ENCODE measurements at regions not wholly inside any gene's neighbourhood (a gene's known extent, or its start where the extent isn't known, plus 50 kb on each side); places are given as distances from the start of the nearest gene placed in this dataset.

GRCh38 chr19:32141840-32142511, 203.4 kb upstream of the ZNF507 start:
- Mint-ChIP-seq H3K4me1 (no peaks in the 10 kb centered on the region), H3K36me3 (no peaks in the 10 kb centered on the region), H3K9me3 (peaks cover 6% of the 10 kb centered on the region), H3K4me3 (no peak overlapping the region), H3K27ac (no peak overlapping the region)
- peak; percentile 26 for ATAC-seq
- DNase-seq (ENCODE audit: low spot score in 2 of 2): peak in 1 of 2 donors; percentile 12

- no peak for ATAC-seq
- H3K4me3 Mint-ChIP-seq: no peak overlapping the region
Measured at GRCh38 chr19:32146664-32147063, 198.7 kb upstream of the ZNF507 start.

DNA sequence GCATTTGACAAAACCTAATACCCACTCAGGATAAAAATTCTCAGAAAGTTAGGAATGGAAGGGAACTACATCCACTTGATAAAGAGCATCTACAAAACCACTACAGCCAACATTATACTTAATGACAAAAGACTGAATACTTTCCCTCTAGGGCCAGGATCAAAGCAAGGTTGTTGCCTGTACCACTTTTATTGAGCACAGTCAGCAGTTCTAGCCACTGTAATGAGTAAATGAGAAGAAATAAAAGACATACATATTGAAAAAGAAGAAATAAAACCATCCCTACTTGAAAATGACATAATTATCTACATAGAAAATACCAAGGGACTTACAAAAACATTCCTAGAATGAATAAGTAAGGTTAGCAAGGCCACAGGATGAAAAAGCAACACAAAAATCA, 194.8 kb upstream of the ZNF507 start:
- H3K4me1 Mint-ChIP-seq: no peaks in the 10 kb centered on the region
- ATAC-seq (no peak), DNase-seq (ENCODE audit: low spot score in 2 of 2) (no peak)
- H3K4me3 Mint-ChIP-seq: no peak overlapping the region
- H3K9me3 Mint-ChIP-seq: peaks cover 18% of the 10 kb centered on the region
- no peaks in the 10 kb centered on the region for H3K36me3 Mint-ChIP-seq
- no peak overlapping the region for H3K27ac Mint-ChIP-seq

More at GRCh38 chr19:32146664-32147063, 198.7 kb upstream of the ZNF507 start:
- DNase-seq (ENCODE audit: low spot score in 2 of 2): no peak
- Mint-ChIP-seq H3K36me3 (no peaks in the 10 kb centered on the region), H3K27ac (no peak overlapping the region), H3K4me1 (no peaks in the 10 kb centered on the region), H3K9me3 (peaks cover 18% of the 10 kb centered on the region)

DNA sequence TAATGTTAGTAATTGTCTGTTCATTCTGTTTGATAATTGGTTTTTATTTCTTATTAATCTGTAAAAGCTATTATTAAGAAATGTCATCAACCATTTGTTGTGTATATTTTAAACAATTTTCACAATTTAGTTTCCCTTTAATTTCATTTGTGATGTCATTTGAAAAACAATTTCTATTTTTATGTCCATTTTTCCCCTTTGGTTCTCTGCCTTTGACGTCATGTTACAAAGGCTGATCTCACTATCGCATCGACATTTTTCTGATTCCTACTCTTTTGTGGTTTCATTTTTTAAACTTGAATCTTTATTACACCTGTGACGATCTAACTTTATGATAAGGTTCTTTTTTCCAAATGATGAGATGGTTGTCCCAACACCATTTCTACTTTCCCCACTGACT, 191.0 kb upstream of the ZNF507 start:
- H3K36me3 Mint-ChIP-seq: no peaks in the 10 kb centered on the region
- H3K27ac Mint-ChIP-seq: no peak overlapping the region
- H3K9me3 Mint-ChIP-seq: peaks cover 7% of the 10 kb centered on the region
- no peak for DNase-seq (ENCODE audit: low spot score in 2 of 2)
- H3K4me3 Mint-ChIP-seq: no peak overlapping the region
- ATAC-seq: no peak
- no peaks in the 10 kb centered on the region for H3K4me1 Mint-ChIP-seq

- ATAC-seq (no peak), DNase-seq (ENCODE audit: low spot score in 2 of 2) (peak in 1 of 2 donors; percentile 25)
- Mint-ChIP-seq H3K27ac (no peak overlapping the region), H3K9me3 (no peaks in the 10 kb centered on the region), H3K4me1 (no peaks in the 10 kb centered on the region), H3K36me3 (no peaks in the 10 kb centered on the region), H3K4me3 (no peak overlapping the region)
Measured at GRCh38 chr19:32164384-32164992, 180.9 kb upstream of the ZNF507 start.

DNA sequence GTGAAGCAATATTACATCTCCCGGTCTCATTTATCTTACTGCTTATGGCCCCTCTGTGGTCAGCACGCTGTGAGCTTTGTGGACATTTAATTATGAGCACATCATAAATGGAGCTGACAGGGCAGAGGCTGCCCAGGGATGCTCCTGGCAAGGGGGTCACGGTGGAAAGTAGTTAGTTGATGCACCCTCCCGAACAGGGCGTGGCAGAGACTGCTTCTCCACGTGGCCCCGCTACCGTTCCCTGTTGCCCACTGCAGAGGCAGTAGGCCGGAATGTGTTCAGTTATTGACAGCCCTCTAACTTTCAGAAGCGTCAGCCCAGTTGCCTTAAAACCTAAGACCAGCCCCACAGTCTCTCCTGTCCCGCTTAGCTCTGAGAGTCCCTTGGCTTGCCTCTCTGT, 180.3 kb upstream of the ZNF507 start:
- H3K4me3 Mint-ChIP-seq: no peak overlapping the region
- ATAC-seq: no peak
- peak in 1 of 2 donors; percentile 26 for DNase-seq (ENCODE audit: low spot score in 2 of 2)
- H3K4me1 Mint-ChIP-seq: no peaks in the 10 kb centered on the region
- H3K9me3 Mint-ChIP-seq: no peaks in the 10 kb centered on the region
- H3K36me3 Mint-ChIP-seq: no peaks in the 10 kb centered on the region
- H3K27ac Mint-ChIP-seq: no peak overlapping the region

- H3K4me1 Mint-ChIP-seq: no peaks in the 10 kb centered on the region
- no peaks in the 10 kb centered on the region for H3K36me3 Mint-ChIP-seq
- H3K4me3 Mint-ChIP-seq: no peak overlapping the region
- ATAC-seq: no peak
- H3K9me3 Mint-ChIP-seq: no peaks in the 10 kb centered on the region
- H3K27ac Mint-ChIP-seq: no peak overlapping the region
- peak in 1 of 2 donors; percentile 29 for DNase-seq (ENCODE audit: low spot score in 2 of 2)
Measured at GRCh38 chr19:32165750-32166149, 179.7 kb upstream of the ZNF507 start.

DNA sequence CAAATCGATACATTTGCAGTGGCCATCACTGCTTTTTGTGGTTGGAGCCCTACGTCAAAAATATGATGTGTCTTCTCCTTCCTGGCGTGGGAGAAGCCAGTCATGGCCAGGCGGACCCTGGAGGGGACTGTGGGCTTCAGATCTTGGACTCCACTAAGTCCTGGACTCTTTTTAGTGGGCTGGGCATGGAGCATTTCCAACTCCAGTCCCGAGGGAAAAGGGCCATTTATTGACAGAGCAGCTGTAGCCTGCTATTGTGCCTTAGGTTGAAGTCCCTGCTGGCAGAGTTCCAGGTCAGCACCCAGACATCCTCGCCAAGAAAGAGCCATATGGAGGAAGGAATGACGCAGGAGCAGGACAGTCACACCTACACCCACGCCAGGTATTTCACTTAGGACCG, 179.2 kb upstream of the ZNF507 start:
- Mint-ChIP-seq H3K27ac (no peak overlapping the region), H3K4me3 (no peak overlapping the region), H3K4me1 (no peaks in the 10 kb centered on the region), H3K9me3 (no peaks in the 10 kb centered on the region), H3K36me3 (no peaks in the 10 kb centered on the region)
- DNase-seq (ENCODE audit: low spot score in 2 of 2) (peak in 1 of 2 donors; percentile 17), ATAC-seq (no peak)

DNA sequence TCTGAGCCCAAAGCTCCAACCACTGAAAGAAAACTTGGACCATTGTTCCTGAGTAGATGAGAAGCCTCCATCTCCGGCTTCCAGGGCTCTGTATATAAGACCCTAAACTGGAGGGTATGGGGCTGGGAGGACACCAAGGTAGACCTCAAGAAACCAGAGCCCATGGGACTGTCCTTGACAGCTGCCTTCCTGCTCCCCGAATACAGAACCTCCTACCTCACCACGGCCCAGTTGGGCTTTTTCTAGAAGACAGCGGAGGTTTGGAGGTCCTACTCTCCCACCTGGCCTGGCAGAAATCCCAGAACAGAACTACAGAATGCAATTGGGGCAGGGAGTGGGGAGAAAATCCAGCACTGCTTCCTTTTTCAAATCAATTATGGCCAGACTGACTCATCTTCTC, 177.3 kb upstream of the ZNF507 start:
- H3K27ac Mint-ChIP-seq: no peak overlapping the region
- no peaks in the 10 kb centered on the region for H3K4me1 Mint-ChIP-seq
- H3K4me3 Mint-ChIP-seq: no peak overlapping the region
- ATAC-seq (no peak), DNase-seq (ENCODE audit: low spot score in 2 of 2) (peak in 1 of 2 donors; percentile 6)
- H3K9me3 Mint-ChIP-seq: no peaks in the 10 kb centered on the region
- no peaks in the 10 kb centered on the region for H3K36me3 Mint-ChIP-seq

GRCh38 chr19:32168606-32169005, 176.8 kb upstream of the ZNF507 start:
- DNase-seq (ENCODE audit: low spot score in 2 of 2) (peak in 1 of 2 donors; percentile 17), ATAC-seq (no peak)
- no peaks in the 10 kb centered on the region for H3K36me3 Mint-ChIP-seq
- H3K4me1 Mint-ChIP-seq: no peaks in the 10 kb centered on the region
- no peak overlapping the region for H3K4me3 Mint-ChIP-seq
- H3K27ac Mint-ChIP-seq: no peak overlapping the region
- no peaks in the 10 kb centered on the region for H3K9me3 Mint-ChIP-seq

DNA sequence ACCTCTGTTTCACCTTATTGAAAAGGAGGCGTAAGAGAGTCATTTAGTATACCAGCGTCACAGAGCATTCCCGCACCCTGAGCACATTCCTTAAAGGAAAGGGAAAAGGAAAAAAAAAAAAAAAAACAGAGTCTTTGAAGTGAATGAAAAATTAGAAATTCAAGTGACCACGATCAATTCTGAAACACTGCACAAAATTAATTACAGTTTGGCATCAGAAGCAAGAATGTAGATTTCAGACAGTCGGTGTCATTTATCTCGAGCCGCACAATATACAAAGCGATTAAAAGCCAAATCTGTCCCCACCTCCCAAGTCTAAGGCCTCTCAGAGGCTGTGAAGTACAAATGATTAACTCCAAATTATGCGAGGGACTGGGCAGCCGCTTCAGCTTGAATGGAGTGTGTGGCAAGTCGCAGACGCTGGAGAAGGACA, 173.7 kb upstream of the ZNF507 start:
- Mint-ChIP-seq H3K36me3 (no peaks in the 10 kb centered on the region), H3K27ac (no peak overlapping the region), H3K9me3 (no peaks in the 10 kb centered on the region), H3K4me1 (no peaks in the 10 kb centered on the region), H3K4me3 (no peak overlapping the region)
- peak in 1 of 2 donors; percentile 4 for DNase-seq (ENCODE audit: low spot score in 2 of 2)
- no peak for ATAC-seq

GRCh38 chr19:32172566-32173160, 172.7 kb upstream of the ZNF507 start:
- no peak for ATAC-seq

DNA sequence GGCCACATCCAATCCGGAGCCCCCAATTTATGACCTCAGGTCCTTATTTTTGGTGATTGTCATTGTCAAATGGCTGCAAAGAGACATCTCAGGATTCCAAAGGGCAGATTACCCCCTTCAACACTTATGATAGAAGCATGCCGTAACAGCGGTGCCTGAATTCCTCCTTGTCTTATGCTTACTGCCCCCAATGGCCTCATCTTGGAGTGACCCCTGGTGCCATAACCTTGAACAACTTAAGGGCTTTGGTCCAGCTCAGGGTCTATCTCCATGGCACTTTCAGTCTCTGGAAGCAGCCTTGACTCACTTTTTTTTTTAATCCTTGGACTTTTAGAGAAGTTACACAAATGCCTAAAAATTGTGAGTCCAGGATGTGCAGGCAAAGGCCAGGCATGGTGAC, 171.6 kb upstream of the ZNF507 start:
- H3K9me3 Mint-ChIP-seq: no peaks in the 10 kb centered on the region
- no peak overlapping the region for H3K27ac Mint-ChIP-seq
- H3K4me1 Mint-ChIP-seq: no peaks in the 10 kb centered on the region
- no peak overlapping the region for H3K4me3 Mint-ChIP-seq
- DNase-seq (ENCODE audit: low spot score in 2 of 2) (peak in 1 of 2 donors; percentile 6), ATAC-seq (no peak)
- no peaks in the 10 kb centered on the region for H3K36me3 Mint-ChIP-seq

More at GRCh38 chr19:32172566-32173160, 172.7 kb upstream of the ZNF507 start:
- no peaks in the 10 kb centered on the region for H3K9me3 Mint-ChIP-seq
- H3K4me1 Mint-ChIP-seq: no peaks in the 10 kb centered on the region
- DNase-seq (ENCODE audit: low spot score in 2 of 2): peak in 1 of 2 donors; percentile 3
- no peak overlapping the region for H3K27ac Mint-ChIP-seq
- no peak overlapping the region for H3K4me3 Mint-ChIP-seq
- no peaks in the 10 kb centered on the region for H3K36me3 Mint-ChIP-seq

GRCh38 chr19:32174386-32175113, 170.9 kb upstream of the ZNF507 start:
- no peaks in the 10 kb centered on the region for H3K36me3 Mint-ChIP-seq
- DNase-seq (ENCODE audit: low spot score in 2 of 2): peak in 1 of 2 donors; percentile 13
- no peak overlapping the region for H3K27ac Mint-ChIP-seq
- no peak overlapping the region for H3K4me3 Mint-ChIP-seq
- no peaks in the 10 kb centered on the region for H3K4me1 Mint-ChIP-seq
- no peak for ATAC-seq
- H3K9me3 Mint-ChIP-seq: no peaks in the 10 kb centered on the region

DNA sequence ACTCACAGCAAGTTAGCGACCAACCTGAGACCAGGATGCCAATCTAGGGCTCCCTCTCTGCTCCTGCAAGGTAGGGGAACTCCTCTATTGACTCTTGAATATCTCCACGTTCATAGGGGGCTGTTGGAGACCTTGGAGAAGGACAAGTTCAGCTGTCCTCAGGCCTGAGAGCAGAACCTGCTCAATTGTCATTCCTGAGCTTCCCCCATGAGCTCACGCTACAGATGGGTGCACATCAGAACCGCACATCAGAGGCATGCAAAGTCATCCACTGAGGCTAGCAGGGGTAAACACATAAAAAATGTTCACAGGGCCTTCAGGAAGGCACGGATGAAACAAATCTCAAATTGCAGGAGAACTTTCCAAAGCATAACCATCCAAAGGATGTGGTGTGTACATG, 168.8 kb upstream of the ZNF507 start:
- Mint-ChIP-seq H3K36me3 (no peaks in the 10 kb centered on the region), H3K4me3 (no peak overlapping the region), H3K27ac (no peak overlapping the region), H3K4me1 (no peaks in the 10 kb centered on the region), H3K9me3 (no peaks in the 10 kb centered on the region)
- DNase-seq (ENCODE audit: low spot score in 2 of 2) (no peak), ATAC-seq (no peak)
